H9 (cell line): ENCODE measurements at regions not wholly inside any gene's neighbourhood (a gene's known extent, or its start where the extent isn't known, plus 50 kb on each side); places are given as distances from the start of the nearest gene placed in this dataset.

ENCODE experiments used
- DNase-seq: peaks from one replicate; pipeline ENCODE4 v3.0.0-alpha.2; 2017
- H2AFZ ChIP-seq: one replicate; pipeline ENCODE4 v1.6.1; 2013; ENCODE audit warnings: mild to moderate bottlenecking, low read length, control low read depth, moderate library complexity
- H2AK5ac ChIP-seq: 2 replicates; pipeline ENCODE4 v1.6.1; 2013; ENCODE audit warnings: low read length, control low read depth, mixed read lengths; ENCODE audit not compliant: insufficient read length
- H2BK120ac ChIP-seq: one replicate; pipeline ENCODE4 v1.6.1; 2013; ENCODE audit warnings: low read depth, mild to moderate bottlenecking, low read length, control low read depth, inconsistent platforms; ENCODE audit not compliant: poor library complexity, severe bottlenecking
- H2BK12ac ChIP-seq: 2 replicates; pipeline ENCODE4 v1.6.1; 2013; ENCODE audit warnings: low read length, control low read depth, mixed read lengths, low read depth; ENCODE audit not compliant: insufficient read length
- H2BK15ac ChIP-seq: 2 replicates; pipeline ENCODE4 v1.6.1; 2013; ENCODE audit warnings: low read depth, low read length, control low read depth
- H2BK20ac ChIP-seq: one replicate; pipeline ENCODE4 v1.6.1; 2013; ENCODE audit warnings: low read depth, mild to moderate bottlenecking, low read length, control low read depth, inconsistent platforms; ENCODE audit not compliant: poor library complexity, severe bottlenecking
- H2BK5ac ChIP-seq: 2 replicates; pipeline ENCODE4 v1.6.1; 2013; ENCODE audit warnings: low read length, control low read depth, mixed read lengths; ENCODE audit not compliant: insufficient read length
- H3K14ac ChIP-seq: 2 replicates; pipeline ENCODE4 v1.6.1; 2013; ENCODE audit warnings: low read length, control low read depth; ENCODE audit not compliant: insufficient read depth
- H3K18ac ChIP-seq: 2 replicates; pipeline ENCODE4 v1.6.1; 2013; ENCODE audit warnings: low read depth, mild to moderate bottlenecking, mixed read lengths, low read length, control low read depth; ENCODE audit not compliant: insufficient read length
- H3K23ac ChIP-seq: 2 replicates; pipeline ENCODE4 v1.6.1; 2013; ENCODE audit warnings: low read length, control low read depth, mixed read lengths, low read depth; ENCODE audit not compliant: insufficient read length
- H3K23me2 ChIP-seq: 2 replicates; pipeline ENCODE4 v1.6.1; 2013; ENCODE audit warnings: low read depth, mild to moderate bottlenecking, mixed read lengths, low read length, control low read depth; ENCODE audit not compliant: insufficient read length, poor library complexity, severe bottlenecking
- H3K27ac ChIP-seq: 2 replicates; pipeline ENCODE4 v1.5.1; 2013; ENCODE audit warnings: low read length, control low read depth, mixed read lengths, low read depth; ENCODE audit not compliant: insufficient read length
- H3K27me3 ChIP-seq: 2 replicates; pipeline ENCODE4 v1.6.1; 2013; ENCODE audit warnings: low read length, control low read depth, inconsistent platforms; ENCODE audit not compliant: insufficient read depth
- H3K4ac ChIP-seq: 2 replicates; pipeline ENCODE4 v1.6.1; 2013; ENCODE audit warnings: low read depth, mild to moderate bottlenecking, control low read depth, inconsistent platforms, low read length, moderate library complexity
- H3K4me1 ChIP-seq: 2 replicates; pipeline ENCODE4 v1.6.1; 2013; ENCODE audit warnings: low read length, control low read depth, inconsistent platforms; ENCODE audit not compliant: insufficient read depth
- H3K4me2 ChIP-seq: 2 replicates; pipeline ENCODE4 v1.6.1; 2013; ENCODE audit warnings: low read length, control low read depth, mixed read lengths; ENCODE audit not compliant: insufficient read length, insufficient read depth
- H3K56ac ChIP-seq: 2 replicates; pipeline ENCODE4 v1.6.1; 2013; ENCODE audit warnings: low read depth, mild to moderate bottlenecking, mixed read lengths, low read length, control low read depth; ENCODE audit not compliant: insufficient read length
- H3K79me1 ChIP-seq: 2 replicates; pipeline ENCODE4 v1.6.1; 2013; ENCODE audit warnings: low read depth, mild to moderate bottlenecking, moderate library complexity, low read length, control low read depth, inconsistent platforms; ENCODE audit not compliant: insufficient read depth, poor library complexity, severe bottlenecking
- H3K79me2 ChIP-seq: 2 replicates; pipeline ENCODE4 v1.6.1; 2013; ENCODE audit warnings: low read length, control low read depth, inconsistent platforms; ENCODE audit not compliant: insufficient read depth
- H3K9ac ChIP-seq: 2 replicates; pipeline ENCODE4 v1.6.1; 2013; ENCODE audit warnings: low read length, control low read depth, mixed read lengths; ENCODE audit not compliant: insufficient read length; ENCODE audit errors: extremely low read depth
- H3K9me3 ChIP-seq: one replicate; pipeline ENCODE4 v1.6.1; 2013; ENCODE audit warnings: low read depth, low read length, inconsistent platforms; ENCODE audit not compliant: control insufficient read depth
- H3T11ph ChIP-seq: one replicate; pipeline ENCODE4 v1.6.1; 2013; ENCODE audit warnings: mild to moderate bottlenecking, low read length, control low read depth, inconsistent platforms
- H4K20me1 ChIP-seq: one replicate; pipeline ENCODE4 v1.6.1; 2013; ENCODE audit not compliant: control insufficient read depth, insufficient read length, insufficient read depth
- H4K5ac ChIP-seq: 2 replicates; pipeline ENCODE4 v1.6.1; 2013; ENCODE audit warnings: low read depth, mild to moderate bottlenecking, mixed read lengths, low read length, control low read depth; ENCODE audit not compliant: insufficient read length
- H4K8ac ChIP-seq: replicated peaks from 2 replicates; pipeline ENCODE4 v1.6.1; 2013; ENCODE audit warnings: low read length, control low read depth, mixed read lengths, low read depth; ENCODE audit not compliant: insufficient read length
- H4K91ac ChIP-seq: 2 replicates; pipeline ENCODE4 v1.6.1; 2013; ENCODE audit warnings: low read depth, mild to moderate bottlenecking, moderate library complexity, mixed read lengths, low read length, control low read depth; ENCODE audit not compliant: insufficient read length
- H3K27ac Mint-ChIP-seq, 3 experiments: 2 replicates in 2 of 3; 3 replicates in 1 of 3; pipeline ENCODE4 v1.8.0; 2020 to 2021; ENCODE audit warnings: mixed read lengths in 3 of 3, mild to moderate bottlenecking in 1 of 3, moderate library complexity in 1 of 3
- H3K27me3 Mint-ChIP-seq: 2 replicates; pipeline ENCODE4 v1.8.0; 2021; ENCODE audit warnings: low read depth, mild to moderate bottlenecking, moderate library complexity, mixed read lengths
- H3K36me3 Mint-ChIP-seq, 3 experiments: 2 replicates in 2 of 3; 3 replicates in 1 of 3; pipeline ENCODE4 v1.8.0; 2020 to 2021; ENCODE audit warnings: low read depth in 3 of 3, mixed read lengths in 3 of 3; ENCODE audit not compliant: insufficient read depth in 1 of 3
- H3K4me1 Mint-ChIP-seq, 2 experiments: 2 replicates each; pipeline ENCODE4 v1.8.0; 2020; ENCODE audit warnings: mixed read lengths in 2 of 2
- H3K4me3 Mint-ChIP-seq, 2 experiments: 2 replicates in 1 of 2; 3 replicates in 1 of 2; pipeline ENCODE4 v1.8.0; 2020 to 2021; ENCODE audit warnings: mild to moderate bottlenecking in 2 of 2, mixed read lengths in 2 of 2, moderate library complexity in 1 of 2
- H3K9me3 Mint-ChIP-seq, 2 experiments: 2 replicates in 1 of 2; 3 replicates in 1 of 2; pipeline ENCODE4 v1.8.0; 2020; ENCODE audit warnings: mild to moderate bottlenecking in 2 of 2, mixed read lengths in 2 of 2, moderate library complexity in 1 of 2
- CTCF ChIP-seq: fragments of 200-600 bp; sonication (generic); conservative IDR thresholded peaks from 3 replicates; pipeline ENCODE4 v1.8.0; 2021; ENCODE audit warnings: antibody characterized with exemption, mild to moderate bottlenecking
- WGBS: extraction: QIAGEN DNeasy Blood & Tissue Kit; methylation state at CpG from one replicate; pipeline ENCODE4 v1.1.7; 2013; ENCODE audit warnings: missing lambda C conversion rate, low lambda C conversion rate, mixed read lengths; ENCODE audit not compliant: insufficient read length; ENCODE audit errors: extremely low coverage; 5-methylcytosine and 5-hydroxymethylcytosine counted together

- no peak for TF ChIP-seq CTCF
- Histone ChIP-seq H2BK12ac (no peak overlapping the region), H3K79me1 (no peaks in the 10 kb centered on the region), H3K4me2 (no peak overlapping the region), H3K9me3 (no peaks in the 10 kb centered on the region), H2BK20ac (no peak overlapping the region), H3K9ac (no peak overlapping the region), H3K23me2 (no peaks in the 10 kb centered on the region), H2AFZ (no peak overlapping the region), H4K91ac (no peak overlapping the region), H3K14ac (no peak overlapping the region), H3K79me2 (no peaks in the 10 kb centered on the region), H3K18ac (no peak overlapping the region), H3K27ac (no peak overlapping the region), H3K23ac (no peak overlapping the region), H3K56ac (no peak overlapping the region), H3K27me3 (no peaks in the 10 kb centered on the region), H2BK120ac (no peak overlapping the region), H4K20me1 (no peaks in the 10 kb centered on the region), H4K8ac (no peak overlapping the region), H2BK15ac (no peak overlapping the region), H2BK5ac (no peak overlapping the region), H3K4me1 (no peaks in the 10 kb centered on the region), H4K5ac (no peak overlapping the region), H3K4ac (no peak overlapping the region), H2AK5ac (no peak overlapping the region), H3T11ph (no peak overlapping the region)
- DNase-seq: no peak
- Mint-ChIP-seq H3K4me1 (no peaks in the 10 kb centered on the region), H3K27ac (no peak overlapping the region), H3K36me3 (no peaks in the 10 kb centered on the region), H3K9me3 (no peaks in the 10 kb centered on the region), H3K4me3 (no peak overlapping the region), H3K27me3 (no peaks in the 10 kb centered on the region)
- no CpG with 5 or more reads among the region's 8 CpGs for WGBS
Observed at GRCh38 chr16:9599415-9600120, 508.1 kb downstream of the HAPSTR1 start.
